ENCODE measurements at regions not wholly inside any gene's neighbourhood (a gene's known extent, or its start where the extent isn't known, plus 50 kb on each side); places are given as distances from the start of the nearest gene placed in this dataset.

- Histone ChIP-seq H3K27ac (ENCODE audit: low read length) (no peak overlapping the region), H3K9ac (ENCODE audit: low read length) (no peak overlapping the region), H3K4me2 (ENCODE audit: low read length) (no peak overlapping the region), H3K36me3 (replicated peaks; ENCODE audit: low read depth, low read length) (no peaks in the 10 kb centered on the region), H3K79me2 (ENCODE audit: low read length) (no peaks in the 10 kb centered on the region), H3K4me1 (ENCODE audit: low read length) (no peaks in the 10 kb centered on the region), H3K27me3 (ENCODE audit: low read depth, low read length) (no peaks in the 10 kb centered on the region), H2AFZ (ENCODE audit: low read depth, low read length) (no peak overlapping the region), H3K4me3 (ENCODE audit: low read length) (no peak overlapping the region), H4K20me1 (ENCODE audit: insufficient read depth, low read length) (no peaks in the 10 kb centered on the region), H3K9me3 (ENCODE audit: insufficient read depth, low read length) (no peaks in the 10 kb centered on the region)
- TF ChIP-seq EZH2phosphoT487 (IDR thresholded peaks at IDR 0.05; ENCODE audit: low read depth) = no peak
- no peak for TF ChIP-seq CTCF (IDR thresholded peaks at IDR 0.05; ENCODE audit: low read depth, low read length)
Measured at GRCh38 chr9:6134661-6135180, 80.9 kb upstream of the IL33 start.

- no peak overlapping the region for H3K27ac ChIP-seq (ENCODE audit: low read length)
- H3K4me3 ChIP-seq (ENCODE audit: low read length) = no peak overlapping the region
- H3K36me3 ChIP-seq (replicated peaks; ENCODE audit: low read depth, low read length) = no peaks in the 10 kb centered on the region
- no peak overlapping the region for H3K4me2 ChIP-seq (ENCODE audit: low read length)
- H3K79me2 ChIP-seq (ENCODE audit: low read length) = no peaks in the 10 kb centered on the region
- no peaks in the 10 kb centered on the region for H3K27me3 ChIP-seq (ENCODE audit: low read depth, low read length)
- H4K20me1 ChIP-seq (ENCODE audit: insufficient read depth, low read length) = no peaks in the 10 kb centered on the region
- H3K9ac ChIP-seq (ENCODE audit: low read length) = no peak overlapping the region
- no peaks in the 10 kb centered on the region for H3K4me1 ChIP-seq (ENCODE audit: low read length)
- no peak for TF ChIP-seq EZH2phosphoT487 (IDR thresholded peaks at IDR 0.05; ENCODE audit: low read depth)
- no peak for TF ChIP-seq CTCF (IDR thresholded peaks at IDR 0.05; ENCODE audit: low read depth, low read length)
- no peaks in the 10 kb centered on the region for H3K9me3 ChIP-seq (ENCODE audit: insufficient read depth, low read length)
- no peak overlapping the region for H2AFZ ChIP-seq (ENCODE audit: low read depth, low read length)
Measured at GRCh38 chr9:6133346-6134063, 82.1 kb upstream of the IL33 start.

GRCh38 chr9:6132650-6133049 lies 83.0 kb upstream of the IL33 start:
- no peak overlapping the region for H3K4me2 ChIP-seq (ENCODE audit: low read length)
- no peaks in the 10 kb centered on the region for H3K36me3 ChIP-seq (replicated peaks; ENCODE audit: low read depth, low read length)
- no peak overlapping the region for H3K4me3 ChIP-seq (ENCODE audit: low read length)
- no peaks in the 10 kb centered on the region for H3K79me2 ChIP-seq (ENCODE audit: low read length)
- H3K9ac ChIP-seq (ENCODE audit: low read length) = no peak overlapping the region
- H3K27me3 ChIP-seq (ENCODE audit: low read depth, low read length) = no peaks in the 10 kb centered on the region
- no peak overlapping the region for H2AFZ ChIP-seq (ENCODE audit: low read depth, low read length)
- TF ChIP-seq EZH2phosphoT487 (IDR thresholded peaks at IDR 0.05; ENCODE audit: low read depth) (no peak), CTCF (IDR thresholded peaks at IDR 0.05; ENCODE audit: low read depth, low read length) (no peak)
- no peak overlapping the region for H3K27ac ChIP-seq (ENCODE audit: low read length)
- 0 out of 2 replicates have a peak, but pooled peaks cover 5% of the 10 kb centered on the region for H3K4me1 ChIP-seq (ENCODE audit: low read length)
- no peaks in the 10 kb centered on the region for H4K20me1 ChIP-seq (ENCODE audit: insufficient read depth, low read length)
- no peaks in the 10 kb centered on the region for H3K9me3 ChIP-seq (ENCODE audit: insufficient read depth, low read length)

- H3K27me3 ChIP-seq (ENCODE audit: low read depth, low read length) = no peaks in the 10 kb centered on the region
- H3K4me3 ChIP-seq (ENCODE audit: low read length) = no peak overlapping the region
- no peaks in the 10 kb centered on the region for H3K9me3 ChIP-seq (ENCODE audit: insufficient read depth, low read length)
- peak overlapping the region; percentile 45 for H3K4me2 ChIP-seq (ENCODE audit: low read length)
- no peaks in the 10 kb centered on the region for H3K36me3 ChIP-seq (replicated peaks; ENCODE audit: low read depth, low read length)
- H3K9ac ChIP-seq (ENCODE audit: low read length) = no peak overlapping the region
- H2AFZ ChIP-seq (ENCODE audit: low read depth, low read length) = peak overlapping the region; percentile 34; the same call in 1 of the 2 replicates
- no peaks in the 10 kb centered on the region for H4K20me1 ChIP-seq (ENCODE audit: insufficient read depth, low read length)
- TF ChIP-seq EZH2phosphoT487 (IDR thresholded peaks at IDR 0.05; ENCODE audit: low read depth) (no peak), CTCF (IDR thresholded peaks at IDR 0.05; ENCODE audit: low read depth, low read length) (no peak)
- no peak overlapping the region for H3K27ac ChIP-seq (ENCODE audit: low read length)
- H3K4me1 ChIP-seq (ENCODE audit: low read length) = 0 out of 2 replicates have a peak, but pooled peaks cover 5% of the 10 kb centered on the region
- no peaks in the 10 kb centered on the region for H3K79me2 ChIP-seq (ENCODE audit: low read length)
Measured at GRCh38 chr9:6128030-6128429, 87.6 kb upstream of the IL33 start.
